ENCODE measurements at regions not wholly inside any gene's neighbourhood (a gene's known extent, or its start where the extent isn't known, plus 50 kb on each side); places are given as distances from the start of the nearest gene placed in this dataset.

- Histone ChIP-seq H3K27me3 (replicated peaks; ENCODE audit: control insufficient read depth, insufficient read depth, low read length) (no peaks in the 10 kb centered on the region), H3K4me3 (replicated peaks; ENCODE audit: low read depth, low read length) (no peak overlapping the region), H3K36me3 (ENCODE audit: control insufficient read depth, insufficient read depth, low read length) (no peaks in the 10 kb centered on the region)
- TF ChIP-seq CTCF (IDR thresholded peaks at IDR 0.05; ENCODE audit: insufficient read depth, low read length, poor library complexity, severe bottlenecking): no peak
- no peak for DNase-seq (ENCODE audit: extremely low read depth, insufficient read length)
Observed at GRCh38 chr4:35697210-35697736, 547.0 kb downstream of the ARAP2 start.

- no peaks in the 10 kb centered on the region for H3K27me3 ChIP-seq (replicated peaks; ENCODE audit: control insufficient read depth, insufficient read depth, low read length)
- H3K36me3 ChIP-seq (ENCODE audit: control insufficient read depth, insufficient read depth, low read length): no peaks in the 10 kb centered on the region
- no peak overlapping the region for H3K4me3 ChIP-seq (replicated peaks; ENCODE audit: low read depth, low read length)
- no peak for DNase-seq (ENCODE audit: extremely low read depth, insufficient read length)
- no peak for TF ChIP-seq CTCF (IDR thresholded peaks at IDR 0.05; ENCODE audit: insufficient read depth, low read length, poor library complexity, severe bottlenecking)
Observed at GRCh38 chr4:35700663-35701062, 543.7 kb downstream of the ARAP2 start.

- no peaks in the 10 kb centered on the region for H3K27me3 ChIP-seq (replicated peaks; ENCODE audit: control insufficient read depth, insufficient read depth, low read length)
- H3K36me3 ChIP-seq (ENCODE audit: control insufficient read depth, insufficient read depth, low read length): no peaks in the 10 kb centered on the region
- H3K4me3 ChIP-seq (replicated peaks; ENCODE audit: low read depth, low read length): no peak overlapping the region
- DNase-seq (ENCODE audit: extremely low read depth, insufficient read length): no peak
- no peak for TF ChIP-seq CTCF (IDR thresholded peaks at IDR 0.05; ENCODE audit: insufficient read depth, low read length, poor library complexity, severe bottlenecking)
Observed at GRCh38 chr4:35709080-35709479, 535.2 kb downstream of the ARAP2 start.

GRCh38 chr4:35710343-35710742, 534.0 kb downstream of the ARAP2 start:
- no peak for TF ChIP-seq CTCF (IDR thresholded peaks at IDR 0.05; ENCODE audit: insufficient read depth, low read length, poor library complexity, severe bottlenecking)
- no peak overlapping the region for H3K4me3 ChIP-seq (replicated peaks; ENCODE audit: low read depth, low read length)
- DNase-seq (ENCODE audit: extremely low read depth, insufficient read length): no peak

GRCh38 chr4:35711127-35711526, 533.2 kb downstream of the ARAP2 start:
- no peak for TF ChIP-seq CTCF (IDR thresholded peaks at IDR 0.05; ENCODE audit: insufficient read depth, low read length, poor library complexity, severe bottlenecking)
- H3K27me3 ChIP-seq (replicated peaks; ENCODE audit: control insufficient read depth, insufficient read depth, low read length): no peaks in the 10 kb centered on the region
- H3K4me3 ChIP-seq (replicated peaks; ENCODE audit: low read depth, low read length): no peak overlapping the region
- DNase-seq (ENCODE audit: extremely low read depth, insufficient read length): no peak
- H3K36me3 ChIP-seq (ENCODE audit: control insufficient read depth, insufficient read depth, low read length): no peaks in the 10 kb centered on the region

More at GRCh38 chr4:35710343-35710742, 534.0 kb downstream of the ARAP2 start:
- no peaks in the 10 kb centered on the region for H3K36me3 ChIP-seq (ENCODE audit: control insufficient read depth, insufficient read depth, low read length)
- H3K27me3 ChIP-seq (replicated peaks; ENCODE audit: control insufficient read depth, insufficient read depth, low read length): no peaks in the 10 kb centered on the region

- Histone ChIP-seq H3K36me3 (ENCODE audit: control insufficient read depth, insufficient read depth, low read length) (no peaks in the 10 kb centered on the region), H3K4me3 (replicated peaks; ENCODE audit: low read depth, low read length) (no peak overlapping the region), H3K27me3 (replicated peaks; ENCODE audit: control insufficient read depth, insufficient read depth, low read length) (no peaks in the 10 kb centered on the region)
- TF ChIP-seq CTCF (IDR thresholded peaks at IDR 0.05; ENCODE audit: insufficient read depth, low read length, poor library complexity, severe bottlenecking): no peak
- no peak for DNase-seq (ENCODE audit: extremely low read depth, insufficient read length)
Observed at GRCh38 chr4:35723973-35724372, 520.3 kb downstream of the ARAP2 start.
